GM20431 (cell line): ENCODE measurements at regions not wholly inside any gene's neighbourhood (a gene's known extent, or its start where the extent isn't known, plus 50 kb on each side); places are given as distances from the start of the nearest gene placed in this dataset.

Experiments
- in situ Hi-C: fragments of 300-500 bp; cut with MseI, MboI; formaldehyde crosslinking; loops from one replicate; pipeline ENCODE4 v1.15.0; 2020; ENCODE audit warnings: low sequenced_read_pairs; ENCODE audit not compliant: unreplicated experiment

- in situ Hi-C loops = no loop called here
Measured at GRCh38 chr5:74252044-74252443, 388.5 kb downstream of the ENC1 start.

GRCh38 chr5:74251141-74252035 is 389.1 kb downstream of the ENC1 start:
- in situ Hi-C loops = no loop called here

GRCh38 chr5:74250304-74251102 is 390.0 kb downstream of the ENC1 start:
- in situ Hi-C loops = no loop called here

- in situ Hi-C loops = no loop called here
Measured at GRCh38 chr5:74248576-74248975, 392.0 kb downstream of the ENC1 start.

GRCh38 chr5:74244406-74244805 is 396.1 kb downstream of the ENC1 start:
- in situ Hi-C loops = no loop called here

- in situ Hi-C loops = no loop called here
Measured at GRCh38 chr5:74243634-74244033, 396.9 kb downstream of the ENC1 start.

- in situ Hi-C loops = no loop called here
Measured at GRCh38 chr5:74242516-74242915, 398.0 kb downstream of the ENC1 start.

- in situ Hi-C loops = no loop called here
Measured at GRCh38 chr5:74241751-74242140, 398.8 kb downstream of the ENC1 start.

GRCh38 chr5:74240783-74241750 is 399.5 kb downstream of the ENC1 start:
- in situ Hi-C loops = no loop called here

GRCh38 chr5:74239261-74239660 is 401.3 kb downstream of the ENC1 start:
- in situ Hi-C loops = no loop called here

- in situ Hi-C loops = no loop called here
Measured at GRCh38 chr5:74237571-74238145, 402.9 kb downstream of the ENC1 start.

- in situ Hi-C loops = no loop called here
Measured at GRCh38 chr5:74235552-74235951, 405.0 kb downstream of the ENC1 start.

- in situ Hi-C loops = no loop called here
Measured at GRCh38 chr5:74233571-74233970, 407.0 kb downstream of the ENC1 start.

- in situ Hi-C loops = no loop called here
Measured at GRCh38 chr5:74233091-74233490, 407.4 kb downstream of the ENC1 start.

GRCh38 chr5:74232276-74232675 is 408.3 kb downstream of the ENC1 start:
- in situ Hi-C loops = no loop called here

- in situ Hi-C loops = no loop called here
Measured at GRCh38 chr5:74231697-74232096, 408.8 kb downstream of the ENC1 start.

GRCh38 chr5:74226716-74227485 is 413.6 kb downstream of the ENC1 start:
- in situ Hi-C loops = no loop called here

GRCh38 chr5:74225587-74225986 is 414.9 kb downstream of the ENC1 start:
- in situ Hi-C loops = no loop called here

GRCh38 chr5:74224331-74224730 is 416.2 kb downstream of the ENC1 start:
- in situ Hi-C loops = no loop called here
